H9 (cell line): ENCODE measurements at regions not wholly inside any gene's neighbourhood (a gene's known extent, or its start where the extent isn't known, plus 50 kb on each side); places are given as distances from the start of the nearest gene placed in this dataset.

Source experiments
- DNase-seq: peaks from one replicate; pipeline ENCODE4 v3.0.0-alpha.2; 2017
- H2AFZ ChIP-seq: one replicate; pipeline ENCODE4 v1.6.1; 2013; ENCODE audit warnings: mild to moderate bottlenecking, low read length, control low read depth, moderate library complexity
- H2AK5ac ChIP-seq: 2 replicates; pipeline ENCODE4 v1.6.1; 2013; ENCODE audit warnings: low read length, control low read depth, mixed read lengths; ENCODE audit not compliant: insufficient read length
- H2BK120ac ChIP-seq: one replicate; pipeline ENCODE4 v1.6.1; 2013; ENCODE audit warnings: low read depth, mild to moderate bottlenecking, low read length, control low read depth, inconsistent platforms; ENCODE audit not compliant: poor library complexity, severe bottlenecking
- H2BK12ac ChIP-seq: 2 replicates; pipeline ENCODE4 v1.6.1; 2013; ENCODE audit warnings: low read length, control low read depth, mixed read lengths, low read depth; ENCODE audit not compliant: insufficient read length
- H2BK15ac ChIP-seq: 2 replicates; pipeline ENCODE4 v1.6.1; 2013; ENCODE audit warnings: low read depth, low read length, control low read depth
- H2BK20ac ChIP-seq: one replicate; pipeline ENCODE4 v1.6.1; 2013; ENCODE audit warnings: low read depth, mild to moderate bottlenecking, low read length, control low read depth, inconsistent platforms; ENCODE audit not compliant: poor library complexity, severe bottlenecking
- H2BK5ac ChIP-seq: 2 replicates; pipeline ENCODE4 v1.6.1; 2013; ENCODE audit warnings: low read length, control low read depth, mixed read lengths; ENCODE audit not compliant: insufficient read length
- H3K14ac ChIP-seq: 2 replicates; pipeline ENCODE4 v1.6.1; 2013; ENCODE audit warnings: low read length, control low read depth; ENCODE audit not compliant: insufficient read depth
- H3K18ac ChIP-seq: 2 replicates; pipeline ENCODE4 v1.6.1; 2013; ENCODE audit warnings: low read depth, mild to moderate bottlenecking, mixed read lengths, low read length, control low read depth; ENCODE audit not compliant: insufficient read length
- H3K23ac ChIP-seq: 2 replicates; pipeline ENCODE4 v1.6.1; 2013; ENCODE audit warnings: low read length, control low read depth, mixed read lengths, low read depth; ENCODE audit not compliant: insufficient read length
- H3K23me2 ChIP-seq: 2 replicates; pipeline ENCODE4 v1.6.1; 2013; ENCODE audit warnings: low read depth, mild to moderate bottlenecking, mixed read lengths, low read length, control low read depth; ENCODE audit not compliant: insufficient read length, poor library complexity, severe bottlenecking
- H3K27ac ChIP-seq: 2 replicates; pipeline ENCODE4 v1.5.1; 2013; ENCODE audit warnings: low read length, control low read depth, mixed read lengths, low read depth; ENCODE audit not compliant: insufficient read length
- H3K27me3 ChIP-seq: 2 replicates; pipeline ENCODE4 v1.6.1; 2013; ENCODE audit warnings: low read length, control low read depth, inconsistent platforms; ENCODE audit not compliant: insufficient read depth
- H3K4ac ChIP-seq: 2 replicates; pipeline ENCODE4 v1.6.1; 2013; ENCODE audit warnings: low read depth, mild to moderate bottlenecking, control low read depth, inconsistent platforms, low read length, moderate library complexity
- H3K4me1 ChIP-seq: 2 replicates; pipeline ENCODE4 v1.6.1; 2013; ENCODE audit warnings: low read length, control low read depth, inconsistent platforms; ENCODE audit not compliant: insufficient read depth
- H3K4me2 ChIP-seq: 2 replicates; pipeline ENCODE4 v1.6.1; 2013; ENCODE audit warnings: low read length, control low read depth, mixed read lengths; ENCODE audit not compliant: insufficient read length, insufficient read depth
- H3K56ac ChIP-seq: 2 replicates; pipeline ENCODE4 v1.6.1; 2013; ENCODE audit warnings: low read depth, mild to moderate bottlenecking, mixed read lengths, low read length, control low read depth; ENCODE audit not compliant: insufficient read length
- H3K79me1 ChIP-seq: 2 replicates; pipeline ENCODE4 v1.6.1; 2013; ENCODE audit warnings: low read depth, mild to moderate bottlenecking, moderate library complexity, low read length, control low read depth, inconsistent platforms; ENCODE audit not compliant: insufficient read depth, poor library complexity, severe bottlenecking
- H3K79me2 ChIP-seq: 2 replicates; pipeline ENCODE4 v1.6.1; 2013; ENCODE audit warnings: low read length, control low read depth, inconsistent platforms; ENCODE audit not compliant: insufficient read depth
- H3K9ac ChIP-seq: 2 replicates; pipeline ENCODE4 v1.6.1; 2013; ENCODE audit warnings: low read length, control low read depth, mixed read lengths; ENCODE audit not compliant: insufficient read length; ENCODE audit errors: extremely low read depth
- H3K9me3 ChIP-seq: one replicate; pipeline ENCODE4 v1.6.1; 2013; ENCODE audit warnings: low read depth, low read length, inconsistent platforms; ENCODE audit not compliant: control insufficient read depth
- H3T11ph ChIP-seq: one replicate; pipeline ENCODE4 v1.6.1; 2013; ENCODE audit warnings: mild to moderate bottlenecking, low read length, control low read depth, inconsistent platforms
- H4K20me1 ChIP-seq: one replicate; pipeline ENCODE4 v1.6.1; 2013; ENCODE audit not compliant: control insufficient read depth, insufficient read length, insufficient read depth
- H4K5ac ChIP-seq: 2 replicates; pipeline ENCODE4 v1.6.1; 2013; ENCODE audit warnings: low read depth, mild to moderate bottlenecking, mixed read lengths, low read length, control low read depth; ENCODE audit not compliant: insufficient read length
- H4K8ac ChIP-seq: replicated peaks from 2 replicates; pipeline ENCODE4 v1.6.1; 2013; ENCODE audit warnings: low read length, control low read depth, mixed read lengths, low read depth; ENCODE audit not compliant: insufficient read length
- H4K91ac ChIP-seq: 2 replicates; pipeline ENCODE4 v1.6.1; 2013; ENCODE audit warnings: low read depth, mild to moderate bottlenecking, moderate library complexity, mixed read lengths, low read length, control low read depth; ENCODE audit not compliant: insufficient read length
- H3K27ac Mint-ChIP-seq, 3 experiments: 2 replicates in 2 of 3; 3 replicates in 1 of 3; pipeline ENCODE4 v1.8.0; 2020 to 2021; ENCODE audit warnings: mixed read lengths in 3 of 3, mild to moderate bottlenecking in 1 of 3, moderate library complexity in 1 of 3
- H3K27me3 Mint-ChIP-seq: 2 replicates; pipeline ENCODE4 v1.8.0; 2021; ENCODE audit warnings: low read depth, mild to moderate bottlenecking, moderate library complexity, mixed read lengths
- H3K36me3 Mint-ChIP-seq, 3 experiments: 2 replicates in 2 of 3; 3 replicates in 1 of 3; pipeline ENCODE4 v1.8.0; 2020 to 2021; ENCODE audit warnings: low read depth in 3 of 3, mixed read lengths in 3 of 3; ENCODE audit not compliant: insufficient read depth in 1 of 3
- H3K4me1 Mint-ChIP-seq, 2 experiments: 2 replicates each; pipeline ENCODE4 v1.8.0; 2020; ENCODE audit warnings: mixed read lengths in 2 of 2
- H3K4me3 Mint-ChIP-seq, 2 experiments: 2 replicates in 1 of 2; 3 replicates in 1 of 2; pipeline ENCODE4 v1.8.0; 2020 to 2021; ENCODE audit warnings: mild to moderate bottlenecking in 2 of 2, mixed read lengths in 2 of 2, moderate library complexity in 1 of 2
- H3K9me3 Mint-ChIP-seq, 2 experiments: 2 replicates in 1 of 2; 3 replicates in 1 of 2; pipeline ENCODE4 v1.8.0; 2020; ENCODE audit warnings: mild to moderate bottlenecking in 2 of 2, mixed read lengths in 2 of 2, moderate library complexity in 1 of 2
- CTCF ChIP-seq: fragments of 200-600 bp; sonication (generic); conservative IDR thresholded peaks from 3 replicates; pipeline ENCODE4 v1.8.0; 2021; ENCODE audit warnings: antibody characterized with exemption, mild to moderate bottlenecking
- WGBS: extraction: QIAGEN DNeasy Blood & Tissue Kit; methylation state at CpG from one replicate; pipeline ENCODE4 v1.1.7; 2013; ENCODE audit warnings: missing lambda C conversion rate, low lambda C conversion rate, mixed read lengths; ENCODE audit not compliant: insufficient read length; ENCODE audit errors: extremely low coverage; 5-methylcytosine and 5-hydroxymethylcytosine counted together

GRCh38 chr5:167855818-167856217 lies 435.6 kb upstream of the WWC1 start:
- Mint-ChIP-seq H3K9me3 (peaks cover 2 to 7% of the 10 kb centered on the region in 2 experiments), H3K4me1 (no peaks in the 10 kb centered on the region), H3K27me3 (no peaks in the 10 kb centered on the region), H3K36me3 (peaks cover 2 to 7% (median 6%) of the 10 kb centered on the region in 3 experiments; a peak in 5 of 7 replicates), H3K4me3 (no peak overlapping the region), H3K27ac (no peak overlapping the region)
- no peak overlapping the region for H4K8ac ChIP-seq
- H3K4ac ChIP-seq: no peak overlapping the region
- H2BK5ac ChIP-seq: no peak overlapping the region
- H4K20me1 ChIP-seq: no peaks in the 10 kb centered on the region
- H3T11ph ChIP-seq: no peak overlapping the region
- no peak overlapping the region for H3K14ac ChIP-seq
- H2BK20ac ChIP-seq: no peak overlapping the region
- H4K5ac ChIP-seq: no peak overlapping the region
- H2AK5ac ChIP-seq: no peak overlapping the region
- H3K4me2 ChIP-seq: no peak overlapping the region
- no peak overlapping the region for H2BK12ac ChIP-seq
- no peaks in the 10 kb centered on the region for H3K4me1 ChIP-seq
- no peak overlapping the region for H3K18ac ChIP-seq
- H2AFZ ChIP-seq: no peak overlapping the region
- H3K79me1 ChIP-seq: no peaks in the 10 kb centered on the region
- no peaks in the 10 kb centered on the region for H3K23me2 ChIP-seq
- DNase-seq: no peak
- no peak overlapping the region for H2BK15ac ChIP-seq
- no peak overlapping the region for H3K23ac ChIP-seq
- TF ChIP-seq CTCF: no peak
- no CpG with 5 or more reads among the region's 3 CpGs for WGBS
- no peaks in the 10 kb centered on the region for H3K79me2 ChIP-seq
- H3K27ac ChIP-seq: no peak overlapping the region
- H3K9me3 ChIP-seq: no peaks in the 10 kb centered on the region
- no peak overlapping the region for H3K9ac ChIP-seq
- no peak overlapping the region for H2BK120ac ChIP-seq
- H3K56ac ChIP-seq: no peak overlapping the region
- no peaks in the 10 kb centered on the region for H3K27me3 ChIP-seq
- no peak overlapping the region for H4K91ac ChIP-seq
